GM12878 (cell line): ENCODE measurements at regions not wholly inside any gene's neighbourhood (a gene's known extent, or its start where the extent isn't known, plus 50 kb on each side); places are given as distances from the start of the nearest gene placed in this dataset. TPM values are rescaled to one million over a fixed set of nuclear protein-coding genes. Genes with fewer than 3 reads are reported as not detected.

Source experiments
- microRNA counts: library from miRNA; unstranded; fragments of <30 nt; microRNA quantifications from one replicate; lab custom pipeline; 2016
- microRNA-seq: library from miRNA; unstranded; fragments of <30 nt; microRNA quantifications from one replicate; pipeline ENCODE4, GENCODE V29; 2018
- small RNA-seq: library from RNA; depleted of rRNA; stranded (forward); fragments of <200 nt; gene quantifications from one replicate; pipeline ENCODE3, GENCODE V24; 2014

MicroRNAs encoded in the stretch of these regions (microRNA counts, 767-probe panel; counts per million panel counts)
- microRNA hsa-miR-3144-5p (lab: Ali Mortazavi, UCI), result 784 counts per million, percentile 18 among the panel's probes with 10 or more counts

Small RNA genes in the stretch of these regions (microRNA-seq; reads per million reads assigned to microRNA genes)
- gene MIR3144, result not detected

Small RNA genes in the stretch of these regions (small RNA-seq; reads per million reads assigned to genes)
- gene COX6A1P3 (not detected), gene MIR3144 (not detected), gene RNA5SP215 (3.0 reads per million, percentile 76 among the genes with 10 or more reads in this experiment), gene RNU6-214P (0.12 reads per million)
